Mesothelial cell of epicardium (in vitro differentiated cells): ENCODE measurements at regions not wholly inside any gene's neighbourhood (a gene's known extent, or its start where the extent isn't known, plus 50 kb on each side); places are given as distances from the start of the nearest gene placed in this dataset.
"Not testable (repeated sequence)": the region's sequence is repeated elsewhere in the genome, so short reads cannot be mapped to it uniquely, and the experiment has no call there.

Experiments
- DNase-seq, 2 experiments: peaks; one replicate each; pipeline ENCODE4 v3.0.0; 2021; ENCODE audit warnings: low spot score in 2 of 2; ENCODE audit not compliant: unreplicated experiment in 2 of 2
- H3K27ac Mint-ChIP-seq: 2 replicates; pipeline ENCODE4 v1.8.0; 2021; ENCODE audit warnings: mixed read lengths
- H3K27me3 Mint-ChIP-seq: 2 replicates; pipeline ENCODE4 v1.8.0; 2021; ENCODE audit warnings: low read depth, mixed read lengths
- H3K36me3 Mint-ChIP-seq: 2 replicates; pipeline ENCODE4 v1.8.0; 2021; ENCODE audit warnings: mixed read lengths
- H3K4me1 Mint-ChIP-seq: 2 replicates; pipeline ENCODE4 v1.8.0; 2021; ENCODE audit warnings: mixed read lengths
- H3K4me3 Mint-ChIP-seq: 2 replicates; pipeline ENCODE4 v1.8.0; 2021; ENCODE audit warnings: mild to moderate bottlenecking, moderate library complexity, mixed read lengths
- H3K9me3 Mint-ChIP-seq: 2 replicates; pipeline ENCODE4 v1.8.0; 2021; ENCODE audit warnings: mixed read lengths
- CTCF ChIP-seq: fragments of 200-600 bp; sonication (generic); IDR thresholded peaks from one replicate; pipeline ENCODE4 v1.5.0; 2021; ENCODE audit warnings: antibody characterized with exemption; ENCODE audit not compliant: unreplicated experiment

GRCh38 chr6:49233483-49233882 lies 229.6 kb downstream of the MMUT start:
- DNase-seq = no peak
- Mint-ChIP-seq H3K4me3 (no peak overlapping the region), H3K36me3 (no peaks in the 10 kb centered on the region), H3K9me3 (peaks cover 28% of the 10 kb centered on the region), H3K4me1 (no peaks in the 10 kb centered on the region), H3K27ac (no peak overlapping the region), H3K27me3 (no peaks in the 10 kb centered on the region)
- TF ChIP-seq CTCF = no peak

GRCh38 chr6:49225471-49225870 lies 237.6 kb downstream of the MMUT start:
- Mint-ChIP-seq H3K36me3 (no peaks in the 10 kb centered on the region), H3K27me3 (no peaks in the 10 kb centered on the region), H3K4me3 (no peak overlapping the region), H3K4me1 (no peaks in the 10 kb centered on the region), H3K9me3 (peaks cover 40% of the 10 kb centered on the region), H3K27ac (no peak overlapping the region)
- TF ChIP-seq CTCF = no peak
- DNase-seq = no peak

GRCh38 chr6:49220293-49220692 lies 242.8 kb downstream of the MMUT start:
- DNase-seq = no peak
- Mint-ChIP-seq H3K9me3 (peaks cover 32% of the 10 kb centered on the region), H3K36me3 (no peaks in the 10 kb centered on the region), H3K4me1 (no peaks in the 10 kb centered on the region), H3K27ac (no peak overlapping the region), H3K27me3 (no peaks in the 10 kb centered on the region), H3K4me3 (no peak overlapping the region)
- no peak for TF ChIP-seq CTCF

GRCh38 chr6:49205526-49205925 lies 257.5 kb downstream of the MMUT start:
- Mint-ChIP-seq H3K36me3 (no peaks in the 10 kb centered on the region), H3K4me3 (no peak overlapping the region), H3K9me3 (peaks cover 4% of the 10 kb centered on the region), H3K27ac (no peak overlapping the region), H3K27me3 (no peaks in the 10 kb centered on the region), H3K4me1 (no peaks in the 10 kb centered on the region)
- no peak for TF ChIP-seq CTCF
- DNase-seq = no peak

GRCh38 chr6:49202924-49203536 lies 260.0 kb downstream of the MMUT start:
- TF ChIP-seq CTCF = no peak
- Mint-ChIP-seq H3K4me1 (no peaks in the 10 kb centered on the region), H3K27me3 (no peaks in the 10 kb centered on the region), H3K9me3 (peaks cover 4% of the 10 kb centered on the region), H3K27ac (no peak overlapping the region), H3K36me3 (no peaks in the 10 kb centered on the region), H3K4me3 (no peak overlapping the region)
- DNase-seq = no peak

GRCh38 chr6:49198015-49198414 lies 265.0 kb downstream of the MMUT start:
- H3K9me3 Mint-ChIP-seq = no peaks in the 10 kb centered on the region
- H3K27ac Mint-ChIP-seq = no peak overlapping the region
- DNase-seq = no peak
- no peak for TF ChIP-seq CTCF
- H3K27me3 Mint-ChIP-seq = no peaks in the 10 kb centered on the region
- peaks cover 3% of the 10 kb centered on the region for H3K4me1 Mint-ChIP-seq
- H3K36me3 Mint-ChIP-seq = no peaks in the 10 kb centered on the region
- no peak overlapping the region for H3K4me3 Mint-ChIP-seq

- not testable (repeated sequence) for H3K4me3 Mint-ChIP-seq, H3K27me3 Mint-ChIP-seq, H3K36me3 Mint-ChIP-seq, H3K4me1 Mint-ChIP-seq, DNase-seq, H3K27ac Mint-ChIP-seq
- peaks cover 11% of the 10 kb centered on the region for H3K9me3 Mint-ChIP-seq
These were observed 300.7 kb downstream of the MMUT start for GRCh38 chr6:49162379-49162778.
